Aorta (tissue), 5 donors: ENCODE measurements at regions not wholly inside any gene's neighbourhood (a gene's known extent, or its start where the extent isn't known, plus 50 kb on each side); places are given as distances from the start of the nearest gene placed in this dataset.

ENCODE experiments used
- ATAC-seq: fragments of 200-7000 bp; cut with Tn5 transposase; one replicate; pipeline ENCODE4 v1.9.1; 2022; ENCODE audit warnings: moderate library complexity; ENCODE audit not compliant: low FRiP score
- DNase-seq, 2 donors: peaks; one replicate each; pipeline ENCODE4 v3.0.0-alpha.2; 2020
- H3K27ac ChIP-seq, 2 donors: one replicate each; pipeline ENCODE4 v1.5.1; 2013; ENCODE audit warnings: low read length in 2 of 2, mild to moderate bottlenecking in 2 of 2, moderate library complexity in 2 of 2, control low read depth in 1 of 2, inconsistent platforms in 1 of 2, low read depth in 1 of 2
- H3K27me3 ChIP-seq, 2 donors: one replicate each; pipeline ENCODE4 v1.6.1; 2013; ENCODE audit warnings: control low read depth in 1 of 2, low read length in 1 of 2, mild to moderate bottlenecking in 1 of 2, moderate library complexity in 1 of 2; ENCODE audit not compliant: insufficient read depth in 2 of 2, control insufficient read depth in 1 of 2
- H3K36me3 ChIP-seq, 2 donors: one replicate each; pipeline ENCODE4 v1.6.1; 2013; ENCODE audit warnings: control low read depth in 1 of 2, low read length in 1 of 2, mild to moderate bottlenecking in 1 of 2; ENCODE audit not compliant: insufficient read depth in 2 of 2, control insufficient read depth in 1 of 2
- H3K4me1 ChIP-seq, 2 donors: one replicate each; pipeline ENCODE4 v1.6.1; 2013; ENCODE audit warnings: low read length in 2 of 2, control low read depth in 1 of 2, mild to moderate bottlenecking in 1 of 2, moderate library complexity in 1 of 2; ENCODE audit not compliant: insufficient read depth in 2 of 2, control insufficient read depth in 1 of 2
- H3K4me3 ChIP-seq, 2 donors: one replicate each; pipeline ENCODE4 v1.5.1; 2013; ENCODE audit warnings: low read length in 2 of 2, control low read depth in 1 of 2, mild to moderate bottlenecking in 1 of 2
- H3K9me3 ChIP-seq: one replicate; pipeline ENCODE4 v1.6.1; 2013; ENCODE audit warnings: mild to moderate bottlenecking, low read length; ENCODE audit not compliant: control insufficient read depth
- WGBS, 2 donors: extraction: QIAGEN DNeasy Blood & Tissue Kit; methylation state at CpG; one replicate each; pipeline ENCODE4 v1.1.7; 2013; 5-methylcytosine and 5-hydroxymethylcytosine counted together
- intact Hi-C, 2 donors: fragments of 100-400 bp; cut with DNase I; formaldehyde crosslinking; loops; one replicate each; pipeline versions ENCODE4 v1.14.2 to v1.15.0; 2022
- donor health status: healthy with polysubstance abuse.
- donor health status: Bipolar disorder and iron deficiency.
- donor health status: DM: no; HTN: no; CAD: no.
- donor health status: DM: no; HTN: no; CAD: no.
- donor health status: DM: yes; HTN: yes; CAD: no.

DNA sequence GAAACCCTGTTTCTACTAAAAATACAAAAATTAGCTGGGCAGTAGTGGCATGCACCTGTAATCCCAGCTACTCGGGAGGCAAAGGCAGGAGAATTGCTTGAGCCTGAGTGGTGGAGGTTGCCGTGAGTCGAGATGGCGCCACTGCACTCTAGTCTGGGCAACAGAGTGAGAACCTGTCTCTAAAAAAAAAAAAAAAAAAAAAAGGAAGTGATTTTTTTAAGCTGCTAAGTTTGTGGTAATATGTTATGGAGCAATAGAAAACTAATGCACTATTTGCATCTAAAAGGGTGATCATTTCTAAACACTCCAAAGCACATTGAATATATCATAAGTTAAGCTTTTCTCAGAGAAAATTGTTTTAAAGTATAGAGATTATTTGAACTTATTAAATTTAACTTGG lies 244.8 kb upstream of the SPAG17 start:
- no peak for DNase-seq
- no peaks in the 10 kb centered on the region for H3K36me3 ChIP-seq
- H3K4me1 ChIP-seq, result no peaks in the 10 kb centered on the region
- no peaks in the 10 kb centered on the region for H3K9me3 ChIP-seq
- H3K4me3 ChIP-seq, result no peak overlapping the region
- ATAC-seq, result no peak
- WGBS, 2 donors, result 84 to 92% methylated on average over 4 of the region's 4 CpGs
- H3K27ac ChIP-seq, result no peak overlapping the region
- intact Hi-C loops, result no loop called here
- no peaks in the 10 kb centered on the region for H3K27me3 ChIP-seq

DNA sequence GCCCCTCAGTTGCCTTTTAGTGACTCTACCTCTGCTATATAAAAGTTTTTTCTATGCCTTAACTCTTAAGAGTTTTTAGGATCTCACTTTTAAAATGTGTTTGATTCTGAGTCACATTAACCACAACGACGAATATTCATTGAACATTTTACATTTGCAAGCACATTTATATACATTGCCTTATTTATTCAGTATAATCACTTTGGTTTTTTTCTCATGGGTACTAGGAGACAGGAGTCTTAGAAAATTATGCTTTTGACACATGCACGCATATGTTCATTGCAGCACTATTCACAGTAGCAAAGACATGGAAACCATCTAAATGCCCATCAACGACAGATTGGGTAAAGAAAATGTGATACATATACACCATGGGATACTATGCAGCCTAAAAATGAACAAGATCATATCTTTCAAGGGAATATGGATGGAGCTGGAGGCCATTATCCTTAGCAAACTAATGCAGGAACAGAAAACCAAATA lies 236.9 kb upstream of the SPAG17 start:
- intact Hi-C loops, result no loop called here
- no peaks in the 10 kb centered on the region for H3K27me3 ChIP-seq
- no peak overlapping the region for H3K27ac ChIP-seq
- H3K36me3 ChIP-seq, result no peaks in the 10 kb centered on the region
- DNase-seq (no peak), ATAC-seq (no peak)
- H3K4me1 ChIP-seq, result no peaks in the 10 kb centered on the region
- whole genome bisulfite sequencing, 2 donors, result 91% methylated on average over 4 of the region's 4 CpGs
- no peaks in the 10 kb centered on the region for H3K9me3 ChIP-seq
- H3K4me3 ChIP-seq, result no peak overlapping the region

DNA sequence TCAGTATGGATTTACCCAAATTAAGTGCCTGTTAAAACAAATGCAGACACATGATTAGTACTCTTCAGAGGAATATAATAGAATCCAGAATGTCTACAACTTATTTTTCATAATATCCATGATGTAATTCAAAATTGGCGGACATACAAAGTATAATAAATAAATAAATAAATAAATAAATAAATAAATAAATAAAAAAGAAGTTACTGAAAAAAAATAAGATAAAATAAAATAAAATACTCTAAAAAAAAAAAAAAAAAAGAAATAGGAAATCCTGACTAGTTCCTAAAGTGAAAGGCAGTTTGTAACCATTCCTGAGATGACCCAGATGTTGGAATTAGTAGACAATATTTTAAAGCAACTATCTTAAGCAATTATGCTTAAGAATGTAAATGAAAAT lies 219.0 kb upstream of the SPAG17 start:
- H3K36me3 ChIP-seq, result no peaks in the 10 kb centered on the region
- ATAC-seq (no peak), DNase-seq (no peak)
- no peaks in the 10 kb centered on the region for H3K9me3 ChIP-seq
- H3K4me1 ChIP-seq, result no peaks in the 10 kb centered on the region
- no peak overlapping the region for H3K27ac ChIP-seq
- no peak overlapping the region for H3K4me3 ChIP-seq
- intact Hi-C loops, result no loop called here
- 75 to 93% methylated on average over 1 of the region's 1 CpG for WGBS, 2 donors
- no peaks in the 10 kb centered on the region for H3K27me3 ChIP-seq

- Histone ChIP-seq H3K9me3 (no peaks in the 10 kb centered on the region), H3K4me1 (no peaks in the 10 kb centered on the region), H3K27ac (no peak overlapping the region), H3K4me3 (no peak overlapping the region), H3K27me3 (no peaks in the 10 kb centered on the region), H3K36me3 (no peaks in the 10 kb centered on the region)
- WGBS, 2 donors, result 41 to 51% methylated on average over 2 of the region's 2 CpGs
- intact Hi-C loops, result no loop called here
- no peak for DNase-seq
- ATAC-seq, result no peak
These were observed 212.4 kb upstream of the SPAG17 start for GRCh38 chr1:118397496-118397859.

DNA sequence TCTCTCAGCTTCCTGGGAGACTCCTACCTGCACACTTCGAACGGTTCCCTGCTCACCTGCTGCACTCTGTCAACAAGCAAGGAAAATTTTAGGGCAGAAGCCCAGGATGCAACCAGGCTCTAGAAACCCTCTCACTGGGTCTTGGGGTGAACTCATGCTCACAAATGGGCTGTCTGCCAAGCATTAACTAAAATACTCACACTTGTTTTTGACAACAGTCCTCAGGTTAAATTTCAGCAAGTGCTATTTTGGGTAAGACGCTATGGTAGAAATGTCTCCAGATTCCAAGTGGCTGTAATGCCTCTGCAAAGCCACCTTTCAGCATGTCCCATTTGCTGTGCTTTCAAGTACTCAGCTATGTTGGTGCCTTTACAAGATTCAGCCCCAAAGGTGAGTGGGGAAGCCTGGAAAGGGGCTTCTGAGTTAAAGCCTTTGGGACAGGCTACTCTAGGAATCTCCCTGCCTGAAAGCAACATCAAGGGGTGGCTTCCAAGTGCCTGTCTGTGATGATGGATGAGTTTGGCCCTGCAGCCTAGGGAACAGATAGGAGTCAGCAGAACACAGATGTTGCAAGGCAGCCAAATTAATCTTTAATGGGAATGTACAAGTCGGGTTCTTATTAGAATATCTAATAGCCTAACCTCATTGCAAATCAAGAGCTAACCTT lies 211.9 kb upstream of the SPAG17 start:
- no peak for ATAC-seq
- 51 to 56% methylated on average over 4 of the region's 4 CpGs for WGBS, 2 donors

GRCh38 chr1:118396279-118396678 lies 211.3 kb upstream of the SPAG17 start:
- H3K36me3 ChIP-seq, result no peaks in the 10 kb centered on the region
- intact Hi-C loops, result no loop called here
- ATAC-seq, result no peak

More for the DNA sequence above, 211.9 kb upstream of the SPAG17 start:
- Histone ChIP-seq H3K36me3 (no peaks in the 10 kb centered on the region), H3K4me3 (no peak overlapping the region), H3K27ac (no peak overlapping the region), H3K4me1 (no peaks in the 10 kb centered on the region), H3K27me3 (no peaks in the 10 kb centered on the region), H3K9me3 (no peaks in the 10 kb centered on the region)
- no peak for DNase-seq
- intact Hi-C loops, result no loop called here

DNA sequence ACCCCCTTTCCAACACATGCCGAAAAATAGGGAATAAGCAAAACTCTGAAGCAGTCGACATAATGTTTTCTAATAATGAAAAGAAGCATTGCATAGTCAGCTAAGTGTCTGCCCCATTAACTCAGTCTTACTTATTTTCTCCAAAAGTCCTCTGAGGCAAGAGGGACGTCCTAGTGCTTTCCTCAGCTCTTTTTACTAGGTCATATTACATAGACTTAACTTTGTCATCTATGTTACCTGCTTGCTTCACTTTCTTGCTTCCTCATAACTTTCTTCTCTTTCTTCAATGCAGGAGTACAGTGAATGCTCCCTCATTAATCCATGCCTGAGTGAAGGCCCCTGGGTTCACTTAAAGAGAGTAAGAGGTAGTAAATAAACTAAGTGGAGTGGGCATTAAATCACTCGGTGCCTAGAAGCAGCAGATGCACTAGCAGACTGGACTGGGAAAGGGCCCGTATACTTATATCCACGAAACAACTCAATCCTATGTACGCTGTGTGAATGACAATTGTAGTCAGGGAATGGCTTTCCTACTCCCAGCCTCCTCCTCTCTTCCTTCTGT lies 210.5 kb upstream of the SPAG17 start:
- Histone ChIP-seq H3K27me3 (no peaks in the 10 kb centered on the region), H3K4me3 (no peak overlapping the region), H3K9me3 (no peaks in the 10 kb centered on the region), H3K4me1 (no peaks in the 10 kb centered on the region), H3K27ac (no peak overlapping the region), H3K36me3 (no peaks in the 10 kb centered on the region)
- ATAC-seq, result no peak
- DNase-seq, result no peak
- intact Hi-C loops, result no loop called here
- WGBS, 2 donors, result 43 to 53% methylated on average over 7 of the region's 7 CpGs

More at GRCh38 chr1:118396279-118396678, 211.3 kb upstream of the SPAG17 start:
- no peaks in the 10 kb centered on the region for H3K4me1 ChIP-seq
- H3K4me3 ChIP-seq, result no peak overlapping the region
- no peaks in the 10 kb centered on the region for H3K9me3 ChIP-seq
- no peak for DNase-seq
- H3K27me3 ChIP-seq, result no peaks in the 10 kb centered on the region
- 37 to 44% methylated on average over 1 of the region's 1 CpG for WGBS, 2 donors
- no peak overlapping the region for H3K27ac ChIP-seq

DNA sequence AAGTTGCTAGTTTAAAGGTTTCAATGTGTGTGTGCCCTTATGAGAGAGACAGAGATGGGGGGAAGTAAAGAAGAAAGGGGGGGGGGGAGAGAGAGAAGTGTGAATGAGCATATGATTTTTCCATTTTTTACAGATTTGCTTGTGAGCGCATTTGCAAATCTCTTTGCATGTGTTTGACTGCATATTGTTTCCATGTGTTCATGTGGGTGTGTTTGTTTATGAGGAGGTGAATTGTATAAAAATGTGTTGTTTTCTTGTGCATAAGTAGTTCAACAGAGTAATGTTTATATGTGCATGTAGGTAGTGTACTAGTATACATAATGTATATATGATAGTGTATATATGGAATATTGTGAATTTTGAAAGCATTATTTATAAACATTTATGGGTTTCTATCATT lies 205.9 kb upstream of the SPAG17 start:
- no peaks in the 10 kb centered on the region for H3K4me1 ChIP-seq
- ATAC-seq, result no peak
- WGBS, 2 donors, result 96% methylated on average over 1 of the region's 1 CpG

DNA sequence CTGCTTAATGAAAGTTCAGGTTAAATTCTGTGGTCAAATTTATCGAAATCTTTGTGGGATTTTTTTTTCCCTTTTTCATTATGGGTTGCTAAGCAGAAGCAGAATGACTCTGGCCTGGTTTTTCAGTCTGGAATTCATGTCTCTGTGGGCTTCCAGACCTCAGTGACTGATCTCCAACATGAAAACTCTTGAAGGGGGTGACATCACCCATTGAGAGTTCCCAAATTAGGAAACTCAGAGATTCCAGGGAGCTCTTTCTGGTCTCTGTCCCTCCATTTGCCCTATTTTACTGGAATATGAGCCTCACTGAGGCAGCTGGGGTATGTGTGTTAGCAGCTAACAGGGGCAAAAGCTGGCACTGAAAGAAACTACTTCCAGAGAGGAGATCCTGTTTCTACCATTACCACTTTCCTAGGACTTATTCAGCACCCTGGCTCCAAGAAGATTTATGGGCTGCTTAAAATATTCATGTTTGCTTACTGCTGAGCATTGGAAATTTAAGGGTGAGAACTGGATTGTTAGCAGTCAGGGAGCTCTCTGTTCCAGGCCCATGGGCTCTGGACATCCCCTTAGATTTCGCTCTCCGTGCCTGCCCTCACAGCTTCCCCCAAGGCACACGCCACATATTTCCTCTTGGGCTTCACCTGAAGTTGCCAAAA lies 203.4 kb upstream of the SPAG17 start:
- 38 to 56% methylated on average over 4 of the region's 4 CpGs for WGBS, 2 donors
- intact Hi-C loops, result no loop called here
- DNase-seq (no peak), ATAC-seq (no peak)
- Histone ChIP-seq H3K9me3 (no peaks in the 10 kb centered on the region), H3K27me3 (no peaks in the 10 kb centered on the region), H3K4me1 (no peaks in the 10 kb centered on the region), H3K27ac (no peak overlapping the region), H3K4me3 (no peak overlapping the region), H3K36me3 (no peaks in the 10 kb centered on the region)

More for the DNA sequence above, 205.9 kb upstream of the SPAG17 start:
- intact Hi-C loops, result no loop called here
- no peak for DNase-seq
- Histone ChIP-seq H3K4me3 (no peak overlapping the region), H3K9me3 (no peaks in the 10 kb centered on the region), H3K27ac (no peak overlapping the region), H3K27me3 (no peaks in the 10 kb centered on the region), H3K36me3 (no peaks in the 10 kb centered on the region)
